WTC11 (cell line): ENCODE measurements at regions not wholly inside any gene's neighbourhood (a gene's known extent, or its start where the extent isn't known, plus 50 kb on each side); places are given as distances from the start of the nearest gene placed in this dataset.

Experiments
- ATAC-seq: fragments of 200-7000 bp; cut with Tn5 transposase; 2 replicates; pipeline ENCODE4 v1.10.0; 2021; ENCODE audit warnings: mild to moderate bottlenecking, moderate library complexity
- CTCF ChIA-PET: fragments of 300-600 bp; sonication (Branson Sonifier 250); formaldehyde crosslinking; loops from one replicate; lab custom pipeline; 2021; ENCODE audit warnings: antibody characterized with exemption; lab: Charles Lee
- POLR2A ChIA-PET: fragments of 350-600 bp; sonication (Branson Sonifier 250); formaldehyde crosslinking; loops from one replicate; lab custom pipeline; 2021; ENCODE audit warnings: antibody characterized with exemption; lab: Charles Lee
- DNase-seq: peaks from one replicate; pipeline ENCODE4 v3.0.0; 2021; ENCODE audit warnings: low spot score
- H3K27ac Mint-ChIP-seq: 2 replicates; pipeline ENCODE4 v1.8.0; 2021; ENCODE audit warnings: mixed read lengths
- H3K27me3 Mint-ChIP-seq: 2 replicates; pipeline ENCODE4 v1.8.0; 2021; ENCODE audit warnings: low read depth, mild to moderate bottlenecking, moderate library complexity, mixed read lengths
- H3K36me3 Mint-ChIP-seq: 2 replicates; pipeline ENCODE4 v1.8.0; 2021; ENCODE audit warnings: mixed read lengths
- H3K4me1 Mint-ChIP-seq: 2 replicates; pipeline ENCODE4 v1.8.0; 2022; ENCODE audit warnings: mixed read lengths
- H3K4me3 Mint-ChIP-seq: 2 replicates; pipeline ENCODE4 v1.8.0; 2021; ENCODE audit warnings: mild to moderate bottlenecking, moderate library complexity, mixed read lengths
- H3K9me3 Mint-ChIP-seq: 2 replicates; pipeline ENCODE4 v1.8.0; 2021; ENCODE audit warnings: mixed read lengths
- E2F1 ChIP-seq: sonication (generic); formaldehyde crosslinking; IDR thresholded peaks from 2 replicates; pipeline ENCODE4 v1.8.0; 2022; ENCODE audit warnings: mild to moderate bottlenecking, missing genetic modification reagents
- ELF4 ChIP-seq: sonication (generic); formaldehyde crosslinking; IDR thresholded peaks from 2 replicates; pipeline ENCODE4 v1.8.1; 2022; ENCODE audit warnings: low read depth, mild to moderate bottlenecking, moderate library complexity, missing genetic modification reagents
- ETV6 ChIP-seq: sonication (generic); formaldehyde crosslinking; IDR thresholded peaks from 2 replicates; pipeline ENCODE4 v1.8.1; 2022; ENCODE audit warnings: mild to moderate bottlenecking, missing genetic modification reagents
- FOXJ3 ChIP-seq: sonication (generic); formaldehyde crosslinking; IDR thresholded peaks from 2 replicates; pipeline ENCODE4 v1.9.0; 2021; ENCODE audit warnings: missing genetic modification reagents, mild to moderate bottlenecking, borderline replicate concordance
- HMGXB4 ChIP-seq: sonication (generic); formaldehyde crosslinking; IDR thresholded peaks from 2 replicates; pipeline ENCODE4 v1.8.1; 2023; ENCODE audit warnings: mild to moderate bottlenecking, moderate library complexity, missing genetic modification reagents
- IRF1 ChIP-seq: sonication (generic); formaldehyde crosslinking; IDR thresholded peaks from 2 replicates; pipeline ENCODE4 v1.8.0; 2023; ENCODE audit warnings: missing genetic modification reagents
- JAZF1 ChIP-seq: fragments of 250-450 bp; sonication (Bioruptor Pico); IDR thresholded peaks from 2 replicates; pipeline ENCODE4 v1.9.0; 2021; ENCODE audit warnings: moderate library complexity, mild to moderate bottlenecking, inconsistent platforms
- MAX ChIP-seq: sonication (generic); formaldehyde crosslinking; IDR thresholded peaks from 2 replicates; pipeline ENCODE4 v1.8.0; 2022; ENCODE audit warnings: mild to moderate bottlenecking, missing genetic modification reagents
- NR2C2 ChIP-seq: sonication (generic); formaldehyde crosslinking; IDR thresholded peaks from 2 replicates; pipeline ENCODE4 v1.8.0; 2022; ENCODE audit warnings: mild to moderate bottlenecking, missing genetic modification reagents
- PRRX2 ChIP-seq: fragments of 250-450 bp; sonication (Bioruptor Pico); IDR thresholded peaks from 2 replicates; pipeline ENCODE4 v1.8.0; 2021; ENCODE audit warnings: mild to moderate bottlenecking
- SMAD3 ChIP-seq: sonication (generic); formaldehyde crosslinking; IDR thresholded peaks from 2 replicates; pipeline ENCODE4 v1.8.0; 2022; ENCODE audit warnings: missing genetic modification reagents, mild to moderate bottlenecking, borderline replicate concordance
- SMAD4 ChIP-seq: sonication (generic); formaldehyde crosslinking; IDR thresholded peaks from 2 replicates; pipeline ENCODE4 v1.8.0; 2022; ENCODE audit warnings: mild to moderate bottlenecking, missing genetic modification reagents
- TP53 ChIP-seq: sonication (generic); formaldehyde crosslinking; IDR thresholded peaks from 2 replicates; pipeline ENCODE4 v1.8.1; 2023; ENCODE audit warnings: mild to moderate bottlenecking, missing genetic modification reagents
- USF2 ChIP-seq: sonication (generic); formaldehyde crosslinking; IDR thresholded peaks from 2 replicates; pipeline ENCODE4 v1.8.1; 2023; ENCODE audit warnings: mild to moderate bottlenecking, missing genetic modification reagents, moderate library complexity
- ZBTB43 ChIP-seq: sonication (generic); formaldehyde crosslinking; IDR thresholded peaks from 2 replicates; pipeline ENCODE4 v1.8.1; 2023; ENCODE audit warnings: mild to moderate bottlenecking, missing genetic modification reagents

GRCh38 chr10:128897401-128898129 is 569.5 kb upstream of the MGMT start:
- ATAC-seq: 0 out of 2 replicates have a peak, but pooled peaks have one; percentile 46
- TF ChIP-seq JAZF1 (CRISPR knock-in tag): no peak
- no peak for TF ChIP-seq SMAD4 (CRISPR knock-in tag)
- no peak for TF ChIP-seq ELF4
- H3K36me3 Mint-ChIP-seq: no peaks in the 10 kb centered on the region
- ChIA-PET POLR2A (interaction anchor here (0.6 kb wide), 1 partner anchor 63 kb away, joined by 5 read pairs; no protein-coding TSS in a partner anchor), CTCF (interaction anchor here (1.0 kb wide), 1 partner anchor 11 kb away, joined by 4 read pairs; no protein-coding TSS in a partner anchor)
- H3K27ac Mint-ChIP-seq: no peak overlapping the region
- peaks cover 5% of the 10 kb centered on the region for H3K4me1 Mint-ChIP-seq
- DNase-seq: no peak
- H3K4me3 Mint-ChIP-seq: no peak overlapping the region
- peaks cover 4% of the 10 kb centered on the region for H3K9me3 Mint-ChIP-seq
- no peaks in the 10 kb centered on the region for H3K27me3 Mint-ChIP-seq

GRCh38 chr10:128898133-128898915 is 568.7 kb upstream of the MGMT start:
- ATAC-seq: peak; percentile 78
- Mint-ChIP-seq H3K27me3 (no peaks in the 10 kb centered on the region), H3K9me3 (peaks cover 10% of the 10 kb centered on the region), H3K27ac (no peak overlapping the region), H3K4me1 (peaks cover 5% of the 10 kb centered on the region), H3K4me3 (no peak overlapping the region), H3K36me3 (no peaks in the 10 kb centered on the region)
- CTCF ChIA-PET: no interaction called here
- no peak for TF ChIP-seq USF2 (CRISPR knock-in tag)
- no peak for TF ChIP-seq ETV6
- no peak for TF ChIP-seq ZBTB43 (CRISPR knock-in tag)
- TF ChIP-seq IRF1 (CRISPR knock-in tag): no peak
- TF ChIP-seq SMAD3 (CRISPR knock-in tag): no peak
- TF ChIP-seq TP53 (CRISPR knock-in tag): no peak
- TF ChIP-seq HMGXB4 (CRISPR knock-in tag): no peak
- TF ChIP-seq NR2C2 (CRISPR knock-in tag): no peak
- POLR2A ChIA-PET: no interaction called here
- no peak for DNase-seq

- ChIA-PET POLR2A (no interaction called here), CTCF (no interaction called here)
- Mint-ChIP-seq H3K9me3 (peaks cover 10% of the 10 kb centered on the region), H3K27ac (no peak overlapping the region), H3K4me1 (peaks cover 7% of the 10 kb centered on the region), H3K4me3 (no peak overlapping the region), H3K27me3 (no peaks in the 10 kb centered on the region), H3K36me3 (no peaks in the 10 kb centered on the region)
- TF ChIP-seq MAX (CRISPR knock-in tag) (no peak), E2F1 (CRISPR knock-in tag) (no peak), FOXJ3 (CRISPR knock-in tag) (no peak), PRRX2 (CRISPR knock-in tag) (no peak)
- ATAC-seq: no peak
- no peak for DNase-seq
Measured at GRCh38 chr10:128898916-128899195, 568.2 kb upstream of the MGMT start.
